Posterior vena cava (tissue), 2 donors: ENCODE measurements at regions not wholly inside any gene's neighbourhood (a gene's known extent, or its start where the extent isn't known, plus 50 kb on each side); places are given as distances from the start of the nearest gene placed in this dataset.
"Not testable (repeated sequence)": the region's sequence is repeated elsewhere in the genome, so short reads cannot be mapped to it uniquely, and the experiment has no call there.

Experiments
- DNase-seq: peaks from one replicate; pipeline ENCODE4 v3.0.0-alpha.2; 2020; ENCODE audit warnings: low spot score
- intact Hi-C, 2 donors: fragments of 100-400 bp; cut with DNase I; formaldehyde crosslinking; loops; one replicate each; pipeline versions ENCODE4 v1.14.1 to v1.14.2; 2022 to 2023
- donor health status: DM: yes; HTN: yes; CAD: no.
- donor health status: DM: yes; HTN: yes; CAD: no.

DNA sequence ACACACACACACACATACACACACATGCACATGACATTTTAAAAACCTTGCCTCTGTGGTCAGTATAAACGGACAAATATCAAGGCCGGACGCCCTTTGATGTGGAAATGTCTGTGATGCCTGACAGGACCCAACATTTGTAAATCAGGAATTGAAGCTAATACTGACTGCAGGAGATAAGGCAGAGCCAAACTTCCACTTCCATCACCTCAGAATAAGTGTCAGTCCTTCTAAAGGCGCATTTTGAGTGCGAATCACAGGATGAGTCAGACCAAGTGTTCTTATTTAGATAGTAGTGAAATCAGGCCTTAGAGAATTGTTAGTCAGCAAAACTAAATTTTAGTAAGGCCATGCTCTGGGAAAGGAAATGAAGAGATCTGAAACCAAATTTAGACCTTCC, 211.7 kb upstream of the LRATD1 start:
- intact Hi-C loops: no loop called here
- DNase-seq: no peak

DNA sequence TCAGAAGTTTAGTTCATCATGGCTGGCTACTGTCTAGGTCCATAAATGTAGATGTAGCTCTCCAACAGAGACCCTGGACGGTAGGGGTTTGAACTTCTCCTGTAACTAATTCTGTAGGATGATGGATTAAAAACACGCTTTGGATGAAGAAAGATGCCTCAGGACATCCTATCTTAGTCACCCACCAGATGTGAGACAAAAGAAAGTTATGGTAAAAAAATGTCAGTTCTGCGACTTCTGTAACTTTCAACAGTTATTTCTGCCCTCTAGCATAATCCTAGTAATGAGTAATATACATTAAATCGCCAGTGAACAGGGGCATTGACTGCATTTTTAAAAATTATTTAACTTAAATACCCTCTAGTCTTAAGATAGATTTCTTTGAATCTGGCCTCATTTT, 210.1 kb upstream of the LRATD1 start:
- intact Hi-C loops: no loop called here
- no peak for DNase-seq

DNA sequence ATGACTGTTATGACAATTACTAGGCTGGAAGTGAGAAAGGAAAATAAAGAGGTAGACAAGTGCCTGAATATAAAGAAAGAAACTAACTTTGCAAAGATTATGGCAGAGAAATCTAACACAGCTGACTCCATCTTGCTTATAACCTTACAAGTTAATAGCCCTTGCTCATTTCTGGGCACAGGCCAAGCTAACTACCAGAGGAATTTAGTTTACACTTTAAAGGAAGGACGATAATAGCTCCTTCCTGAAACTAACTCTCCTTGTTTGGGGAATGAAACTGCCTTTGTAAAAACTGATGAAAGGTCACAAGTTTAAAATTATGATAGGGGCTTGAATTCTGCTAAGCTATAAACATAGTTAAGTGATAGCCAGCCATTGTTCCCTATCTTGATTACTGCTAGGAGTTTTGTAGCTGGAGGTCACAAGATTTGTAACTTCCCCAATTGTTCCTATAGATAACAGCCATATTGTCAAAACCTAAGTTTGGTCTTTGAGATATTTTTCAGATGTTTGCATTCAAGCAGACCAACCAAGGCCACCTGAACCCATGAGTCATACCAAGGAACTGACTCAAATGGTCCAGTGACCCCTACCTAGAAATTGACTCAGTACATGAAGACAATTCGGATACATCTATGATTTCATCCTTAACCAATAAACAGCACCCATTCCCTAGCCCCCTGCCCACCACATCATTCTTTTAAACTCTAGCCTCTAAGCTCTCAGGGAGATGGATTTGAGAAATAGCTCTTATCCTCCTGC, 209.2 kb upstream of the LRATD1 start:
- intact Hi-C loops: no loop called here
- DNase-seq: no peak

DNA sequence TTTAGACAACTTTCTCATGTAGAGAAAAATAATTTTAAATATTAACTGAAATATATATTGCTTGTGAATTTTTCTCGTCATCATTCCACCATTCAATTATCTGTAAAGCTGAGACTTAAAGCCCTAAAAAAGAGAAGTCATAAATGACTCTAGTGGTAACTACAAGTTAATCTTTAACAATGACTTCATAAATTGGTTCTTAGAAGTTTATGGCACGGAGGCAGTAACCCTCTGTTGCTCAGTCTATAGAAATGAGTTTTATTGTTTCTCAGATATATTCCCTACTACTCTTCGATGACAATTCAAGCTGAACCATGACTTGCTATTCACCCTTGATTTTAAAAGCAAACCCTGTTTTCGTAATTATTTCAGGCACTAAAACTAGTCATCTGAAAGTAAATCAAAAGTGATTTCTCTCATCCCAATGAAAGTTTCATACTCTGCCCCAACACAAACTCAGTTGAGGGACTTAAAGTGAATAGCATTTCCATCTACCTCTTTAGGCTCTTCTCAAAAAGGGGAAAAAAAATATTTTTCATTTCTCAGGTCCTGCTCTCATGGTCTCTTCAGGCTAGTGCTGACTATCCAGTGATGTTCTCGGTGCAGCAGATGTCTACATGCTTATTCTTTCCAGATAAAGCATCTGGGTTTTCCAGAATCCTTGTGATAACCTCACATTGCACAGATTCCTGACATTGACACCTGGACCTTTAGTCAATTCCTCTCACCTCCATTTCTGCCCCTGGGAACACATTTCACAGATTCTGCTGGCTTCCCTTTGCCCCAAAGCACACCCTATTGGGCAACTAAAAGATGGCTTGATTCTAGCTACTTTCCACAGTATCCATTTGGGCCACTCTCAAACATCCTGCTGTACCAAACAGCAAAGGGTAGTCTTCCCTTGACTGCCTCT, 207.8 kb upstream of the LRATD1 start:
- intact Hi-C loops: no loop called here
- no peak for DNase-seq

DNA sequence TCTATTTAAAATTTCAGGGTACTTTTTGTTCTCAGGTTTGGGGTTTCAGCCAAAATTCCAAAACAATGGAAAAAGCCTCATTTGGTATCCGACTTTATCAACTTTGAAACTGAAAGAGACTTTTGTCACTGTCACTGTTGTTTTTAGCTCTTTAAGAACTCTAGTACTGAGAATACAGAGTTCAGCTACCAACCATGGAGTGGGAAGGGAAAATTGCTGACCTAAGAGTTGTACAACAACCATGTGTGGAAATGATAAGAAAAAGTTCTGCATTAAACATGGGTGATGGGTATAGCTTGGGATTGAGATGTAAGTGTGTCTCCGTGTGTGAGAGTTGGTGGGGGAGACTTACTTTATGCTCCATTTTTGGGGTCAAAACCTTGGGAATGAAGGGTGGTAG, 206.6 kb upstream of the LRATD1 start:
- DNase-seq: no peak
- intact Hi-C loops: no loop called here

DNA sequence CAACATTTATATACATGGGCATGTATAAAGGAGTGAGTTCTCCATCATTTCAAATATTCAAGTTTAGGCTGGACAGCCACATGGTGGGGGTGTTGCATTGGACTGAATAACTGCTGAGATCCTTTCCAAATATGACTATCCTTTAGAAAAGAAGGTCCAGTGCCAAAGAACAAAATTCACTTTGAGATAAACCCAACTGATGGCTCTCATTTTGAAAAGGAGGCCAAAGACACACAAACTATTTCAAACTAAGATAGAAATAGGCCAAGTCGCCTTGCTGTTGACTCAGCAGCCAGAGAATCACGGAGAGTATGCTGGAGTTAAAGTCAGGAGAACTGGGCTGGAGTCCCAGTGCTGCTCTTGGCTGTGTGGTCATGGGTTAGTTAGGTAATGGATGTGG, 204.5 kb upstream of the LRATD1 start:
- intact Hi-C loops: no loop called here
- DNase-seq: no peak

DNA sequence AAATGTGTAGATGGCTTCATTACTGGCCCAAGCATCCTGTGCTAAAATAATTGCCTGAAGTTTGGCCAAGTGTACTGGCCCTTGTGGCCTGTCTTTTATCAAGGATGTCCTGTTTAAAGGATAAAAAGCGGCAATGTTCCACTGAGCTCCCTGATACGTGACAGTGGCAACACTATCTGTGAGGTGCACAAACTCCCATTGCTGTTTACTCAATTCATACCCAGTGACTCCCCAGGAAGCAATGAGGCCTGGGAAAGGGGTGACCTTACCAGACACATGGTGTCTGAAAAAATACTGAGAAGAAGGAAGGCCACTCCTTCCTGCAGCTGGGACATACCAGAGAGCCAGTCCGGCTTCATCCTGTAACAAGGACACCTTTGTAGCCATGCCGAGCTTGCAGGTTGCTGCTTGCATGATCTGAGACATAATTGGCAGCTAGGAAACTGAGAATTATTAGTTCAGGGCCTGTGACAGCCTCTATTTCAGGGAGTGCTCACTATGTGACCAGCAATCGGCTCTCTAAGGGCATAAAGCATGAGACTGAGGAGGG, 198.5 kb upstream of the LRATD1 start:
- intact Hi-C loops: no loop called here
- DNase-seq: no peak

DNA sequence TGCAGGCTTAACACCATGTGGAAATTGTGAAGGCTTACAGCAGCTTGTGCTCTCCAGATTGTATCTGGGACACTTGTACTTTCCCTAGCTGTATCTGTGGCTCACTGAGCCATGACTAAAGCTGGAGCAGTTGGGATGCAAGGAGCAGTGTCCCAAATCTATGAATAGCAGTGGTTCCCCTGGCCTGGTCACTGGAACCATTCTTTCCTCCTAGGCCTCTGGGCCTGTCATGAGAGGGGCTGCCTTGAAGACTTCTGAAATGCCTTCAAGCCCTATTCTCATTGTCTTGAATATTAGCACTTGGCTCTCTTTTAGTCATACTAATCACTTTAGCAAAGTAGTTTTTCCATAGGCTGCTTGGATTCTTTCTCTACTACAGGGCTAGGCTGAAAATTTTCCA, 186.8 kb upstream of the LRATD1 start:
- no peak for DNase-seq
- intact Hi-C loops: no loop called here

DNA sequence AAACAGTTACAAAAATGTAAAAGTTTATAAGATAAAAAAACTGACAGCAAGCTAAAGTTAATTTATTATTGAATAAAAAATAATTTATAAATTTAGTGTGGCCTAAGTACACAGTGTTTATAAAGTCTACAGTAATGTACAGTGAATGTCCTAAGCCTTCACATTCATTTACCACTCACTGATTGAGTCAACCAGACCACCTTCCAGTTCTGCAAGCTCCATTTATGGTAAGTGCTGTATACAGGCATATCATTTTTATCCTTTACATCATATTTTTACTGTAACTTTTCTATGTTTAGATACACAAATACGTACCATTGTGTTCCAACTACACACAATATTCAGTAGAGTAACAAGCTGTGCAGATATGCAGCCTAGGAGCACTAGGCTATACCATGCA, 184.2 kb upstream of the LRATD1 start:
- intact Hi-C loops: no loop called here
- no peak for DNase-seq

DNA sequence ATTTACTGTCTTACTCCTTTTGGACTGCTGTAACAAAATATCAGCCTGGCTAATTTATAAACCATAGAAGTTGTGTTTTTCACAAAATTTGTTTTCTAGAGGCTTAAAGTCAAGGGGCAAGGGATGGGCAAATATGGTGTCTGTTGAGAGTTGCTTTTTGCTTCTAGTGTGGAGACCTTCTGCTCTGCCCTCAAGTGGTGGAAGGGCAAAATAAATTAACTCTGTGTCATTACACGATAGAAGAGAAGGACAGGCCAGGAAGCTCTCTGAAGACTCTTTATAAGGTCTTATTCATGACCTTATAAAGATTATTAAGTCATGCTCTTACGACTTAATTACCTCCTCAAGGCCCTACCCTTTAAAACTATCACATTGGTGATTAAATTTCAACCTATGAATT, 181.2 kb upstream of the LRATD1 start:
- intact Hi-C loops: no loop called here
- DNase-seq: no peak

DNA sequence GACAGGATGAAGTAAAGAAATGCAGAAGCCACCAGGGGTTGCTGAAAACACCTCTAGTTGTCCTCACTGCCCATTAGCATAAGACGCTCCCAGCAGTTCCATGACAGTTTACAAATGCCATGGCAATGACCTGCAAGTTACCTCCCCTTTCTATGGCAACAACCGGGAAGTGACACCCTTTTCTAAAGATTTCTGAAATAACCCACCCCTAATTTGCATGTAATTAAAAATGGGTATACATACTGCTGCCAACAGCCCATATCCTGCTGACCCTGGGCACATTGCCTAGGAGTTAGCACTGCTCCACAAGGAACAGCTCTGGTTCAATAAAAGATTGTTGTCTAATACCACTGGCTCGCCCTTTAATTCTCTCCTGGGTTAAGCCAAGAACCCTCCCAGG, 178.3 kb upstream of the LRATD1 start:
- DNase-seq: no peak
- intact Hi-C loops: no loop called here

DNA sequence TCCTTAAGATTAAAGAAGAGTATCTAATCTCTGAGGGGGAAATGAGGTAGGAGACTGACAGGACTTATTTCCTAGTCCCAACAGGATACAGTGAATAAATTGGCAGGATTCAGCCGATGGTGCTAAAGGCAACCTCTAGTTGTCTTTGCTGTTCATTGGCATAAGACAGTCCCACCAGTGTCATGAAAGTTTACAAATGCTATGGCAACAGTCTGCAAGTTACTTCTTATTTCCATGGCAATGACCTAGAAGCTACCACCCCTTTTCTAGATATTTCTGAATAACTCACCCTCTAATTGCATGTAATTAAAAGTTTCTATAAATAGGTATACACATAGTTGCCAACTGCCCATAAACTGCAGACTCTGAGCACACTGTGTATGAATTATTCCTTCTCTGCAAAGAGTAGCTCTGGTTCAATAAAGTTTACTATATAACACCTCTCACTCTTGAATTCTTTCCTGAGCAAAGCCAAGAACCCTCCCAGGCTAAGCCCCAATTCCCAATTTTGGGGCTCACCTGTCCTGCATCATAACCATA, 172.7 kb upstream of the LRATD1 start:
- intact Hi-C loops: no loop called here
- no peak for DNase-seq

DNA sequence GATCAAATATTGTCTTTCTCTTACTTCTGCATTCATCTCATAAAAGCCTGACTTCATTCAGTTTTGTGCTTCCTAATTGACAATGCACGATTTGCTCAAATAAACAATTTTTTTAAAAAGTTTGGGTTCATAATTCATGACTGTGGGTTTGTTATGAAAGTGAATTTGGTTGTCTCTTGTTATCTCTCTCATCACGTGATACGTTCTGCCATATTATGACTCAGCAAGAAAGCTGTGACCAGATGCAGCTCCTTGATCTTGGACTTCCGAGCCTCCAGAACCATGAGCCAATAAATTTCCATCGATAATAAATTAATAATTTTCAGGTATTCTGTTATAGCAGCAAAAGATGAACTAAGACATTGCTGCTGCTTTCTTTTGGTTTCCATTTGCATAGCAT, 156.5 kb upstream of the LRATD1 start:
- intact Hi-C loops: no loop called here
- DNase-seq: no peak

DNA sequence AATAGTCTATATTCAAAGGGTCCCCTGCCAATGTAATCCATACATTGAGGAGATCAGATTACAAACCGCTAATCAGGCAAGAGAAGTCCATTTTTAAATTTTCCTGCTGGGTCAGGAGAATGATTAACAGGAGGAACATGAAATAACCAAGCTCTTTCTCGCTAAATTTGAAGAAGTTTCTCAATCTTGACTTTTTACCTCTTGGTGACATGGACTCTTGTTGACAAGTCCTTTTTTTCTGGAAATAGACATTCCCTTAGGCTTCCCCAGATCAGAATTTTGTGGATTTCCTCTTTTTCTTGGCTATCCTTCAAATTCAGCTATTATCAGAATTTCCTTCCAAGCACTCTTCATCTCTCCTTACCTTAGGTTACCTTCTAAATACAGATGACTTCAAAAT, 153.0 kb upstream of the LRATD1 start:
- intact Hi-C loops: no loop called here
- DNase-seq: no peak

DNA sequence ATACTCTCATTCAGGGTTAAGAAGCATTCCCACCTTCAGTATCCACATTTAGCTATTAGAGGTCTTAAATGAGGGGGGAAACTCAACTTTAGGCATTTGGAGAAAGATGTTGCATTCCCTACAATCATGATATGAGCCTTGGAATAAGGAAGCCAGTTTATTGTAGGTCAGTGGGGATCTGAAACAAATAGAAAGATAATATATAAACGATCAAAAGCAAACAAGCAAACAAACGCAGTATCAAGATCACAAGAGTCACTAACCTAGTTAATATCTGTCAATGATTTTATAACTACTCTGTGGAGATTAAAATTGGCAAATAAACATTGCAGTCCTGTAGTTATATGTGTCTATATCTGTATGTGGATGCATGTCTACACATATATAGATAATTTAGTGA, 152.4 kb upstream of the LRATD1 start:
- intact Hi-C loops: no loop called here
- no peak for DNase-seq

DNA sequence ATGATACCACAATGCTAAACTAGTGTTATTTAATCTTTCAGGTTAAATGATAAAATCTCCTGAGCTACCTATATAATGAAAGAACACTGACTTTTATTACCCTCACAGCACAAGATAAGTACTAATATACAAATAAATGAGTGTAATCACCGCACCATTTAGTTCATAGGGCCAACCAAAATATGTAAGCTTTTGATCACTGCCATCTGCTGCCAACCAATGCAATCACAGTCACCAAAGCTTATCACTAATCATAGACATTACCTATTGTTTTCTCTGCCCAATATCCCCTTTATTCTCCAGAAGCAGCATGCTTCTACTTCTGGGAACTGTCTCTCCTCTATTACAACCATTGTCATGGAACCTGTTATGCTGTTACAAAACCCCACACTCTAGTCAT, 151.6 kb upstream of the LRATD1 start:
- intact Hi-C loops: no loop called here
- DNase-seq: no peak

DNA sequence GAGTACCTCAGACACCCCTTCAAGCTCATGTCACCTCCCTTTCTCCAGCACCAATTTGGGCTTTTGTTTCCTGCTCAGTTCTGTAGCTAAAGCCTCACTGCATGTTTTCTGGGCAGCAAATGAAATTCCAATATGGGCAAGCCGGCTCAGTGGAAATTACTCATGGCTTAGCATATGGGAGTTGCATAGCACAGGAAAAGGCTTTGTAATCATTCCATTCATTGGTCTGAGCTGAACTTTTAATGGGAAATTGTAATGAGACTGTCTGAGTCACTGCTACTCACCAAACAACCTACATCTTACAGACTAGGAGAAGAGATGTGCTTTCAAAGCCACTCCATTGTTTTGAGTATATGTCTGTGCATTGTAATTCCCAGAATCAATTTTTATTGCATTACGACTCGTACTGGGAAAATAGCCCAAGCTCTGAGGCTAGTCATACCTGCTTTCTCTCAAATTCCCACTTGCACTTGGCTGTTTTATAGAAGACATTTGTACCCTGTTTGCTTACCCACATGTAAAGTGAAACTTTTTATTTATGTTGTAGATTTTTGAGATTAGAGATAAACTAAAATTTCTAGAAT, 139.5 kb upstream of the LRATD1 start:
- no peak for DNase-seq
- intact Hi-C loops: no loop called here

DNA sequence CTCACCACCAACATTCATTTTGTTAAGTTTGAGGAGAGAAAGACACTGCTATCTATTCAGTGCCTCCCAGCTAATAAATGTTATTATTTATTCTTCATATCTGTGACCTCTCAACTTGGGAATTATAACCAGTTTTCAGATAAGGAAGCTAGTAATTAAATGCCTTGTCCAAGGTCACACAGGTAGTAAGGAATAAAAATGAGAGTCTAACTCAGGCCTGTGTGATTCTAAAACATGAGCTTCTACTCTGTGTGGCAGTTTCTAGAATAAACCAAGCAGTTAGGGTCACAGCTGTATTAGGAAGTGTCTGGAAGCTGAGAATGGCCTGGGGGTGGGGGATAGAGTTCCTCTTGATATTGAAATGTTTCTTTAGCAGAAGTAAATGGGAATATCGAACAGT, 137.8 kb upstream of the LRATD1 start:
- DNase-seq: no peak
- intact Hi-C loops: no loop called here

DNA sequence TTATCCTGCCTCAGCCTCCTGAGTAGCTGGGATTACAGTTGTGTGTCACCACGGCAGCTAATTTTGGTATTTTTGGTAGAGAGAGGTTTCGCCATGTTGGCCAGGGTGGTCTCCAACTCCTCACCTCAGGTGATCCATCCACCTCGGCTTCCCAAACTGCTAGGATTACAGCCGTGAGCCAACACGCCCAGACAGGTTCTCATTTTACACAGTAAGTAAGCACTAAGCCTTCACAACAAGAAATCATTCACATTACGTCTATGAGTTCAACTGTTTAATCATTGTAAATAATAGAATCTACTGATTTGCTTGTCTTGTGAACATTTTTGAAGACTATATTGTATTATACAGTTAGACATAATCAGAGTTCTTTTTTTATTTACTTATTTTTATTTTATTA, 131.5 kb upstream of the LRATD1 start:
- intact Hi-C loops: no loop called here
- DNase-seq: no peak

DNA sequence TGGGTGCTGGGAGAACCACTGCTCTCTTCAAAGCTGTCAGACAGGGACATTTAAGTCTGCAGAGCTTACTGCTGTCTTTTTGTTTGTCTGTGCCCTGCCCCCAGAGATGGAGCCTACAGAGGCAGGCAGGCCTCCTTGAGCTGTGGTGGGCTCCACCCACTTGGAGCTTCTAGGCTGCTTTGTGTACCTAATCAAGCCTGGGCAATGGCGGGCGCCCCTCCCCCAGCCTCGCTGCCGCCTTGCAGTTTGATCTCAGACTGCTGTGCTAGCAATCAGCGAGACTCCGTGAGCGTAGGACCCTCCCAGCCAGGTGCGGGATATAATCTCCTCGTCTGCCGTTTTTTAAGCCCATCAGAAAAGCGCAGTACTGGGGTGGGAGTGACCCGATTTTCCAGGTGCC, 125.6 kb upstream of the LRATD1 start:
- intact Hi-C loops, DNase-seq: not testable (repeated sequence)
